ENCODE measurements at regions not wholly inside any gene's neighbourhood (a gene's known extent, or its start where the extent isn't known, plus 50 kb on each side); places are given as distances from the start of the nearest gene placed in this dataset.

- Histone ChIP-seq H2AFZ (replicated peaks; ENCODE audit: low read length, poor library complexity) (peak overlapping the region; percentile 77), H3K56ac (ENCODE audit: extremely low read depth, insufficient read depth, low read length) (peak overlapping the region; percentile 36; the same call in 1 of the 2 replicates), H2BK120ac (ENCODE audit: low read depth, low read length) (peak overlapping the region; percentile 95), H3K14ac (replicated peaks; ENCODE audit: low read depth, low read length) (peak overlapping the region; percentile 87), H4K5ac (ENCODE audit: low read depth, low read length) (peak overlapping the region; percentile 74), H3K23ac (ENCODE audit: low read depth, low read length) (peak overlapping the region; percentile 91), H3K4me1 (ENCODE audit: control insufficient read depth, insufficient read depth, low read length) (peaks cover 16% of the 10 kb centered on the region), H4K20me1 (ENCODE audit: insufficient read depth, low read length) (no peaks in the 10 kb centered on the region), H3K18ac (ENCODE audit: low read depth, low read length) (peak overlapping the region; percentile 55), H3K27ac (ENCODE audit: insufficient read depth, low read length) (peak overlapping the region; percentile 54), H3K36me3 (ENCODE audit: control insufficient read depth, insufficient read depth, low read length) (no peaks in the 10 kb centered on the region), H3K4ac (ENCODE audit: low read depth, low read length) (peak overlapping the region; percentile 95), H3K9me1 (ENCODE audit: insufficient read depth, low read length) (peaks cover 18% of the 10 kb centered on the region), H2AK9ac (replicated peaks; ENCODE audit: low read depth, low read length, poor library complexity) (peak overlapping the region; percentile 60), H3K27me3 (ENCODE audit: control insufficient read depth, insufficient read depth, low read length) (no peaks in the 10 kb centered on the region), H2AK5ac (ENCODE audit: low read depth, low read length) (peak overlapping the region; percentile 96), H3K9ac (ENCODE audit: low read depth, low read length) (peak overlapping the region; percentile 31; the same call in 1 of the 2 replicates), H2BK20ac (ENCODE audit: low read depth, low read length) (peak overlapping the region; percentile 92), H4K8ac (ENCODE audit: low read depth in 2 of 2, low read length in 2 of 2) (peak overlapping the region; percentile 57 to 85; a peak in 3 of 4 replicates), H3K79me1 (ENCODE audit: low read depth in 1 of 2, low read length in 2 of 2) (peaks cover 11 to 15% of the 10 kb centered on the region in 2 experiments; a peak in 3 of 4 replicates), H2BK5ac (ENCODE audit: low read depth, low read length, poor library complexity, severe bottlenecking) (peak overlapping the region; percentile 93), H4K91ac (ENCODE audit: insufficient read depth, low read depth, low read length) (peak overlapping the region; percentile 89), H3K4me3 (ENCODE audit: insufficient read depth, low read depth, low read length) (no peak overlapping the region), H2BK15ac (ENCODE audit: low read depth, low read length) (peak overlapping the region; percentile 100; the same call in 2 of the 3 replicates), H3K4me2 (ENCODE audit: low read depth, low read length) (no peak overlapping the region), H3K9me3 (ENCODE audit: control insufficient read depth, insufficient read depth, low read length) (peaks cover 2% of the 10 kb centered on the region; the same call in 1 of the 2 replicates)
- ATAC-seq (ENCODE audit: low read depth): peak; percentile 41
- WGBS, 2 experiments (ENCODE audit: extremely low coverage in 2 of 2, insufficient read length in 1 of 2): 100% methylated on average over 1 to 4 of the region's 5 CpGs
- POLR2A ChIA-PET (ENCODE audit: unreplicated experiment): no interaction called here
- CTCF ChIA-PET: interaction anchor here (0.5 to 2.0 kb wide), 9 partner anchors 10 to 636 kb away, joined by 3 to 5 read pairs (median 3); no protein-coding TSS in a partner anchor
- intact Hi-C loops (cut with micrococcal nuclease) (loop anchor here (1.0 to 10.0 kb wide), 6 partner anchors 374 to 820 kb away; no protein-coding TSS in a partner anchor), in situ Hi-C loops (cut with MboI; ENCODE audit: low sequenced_read_pairs) (loop anchor here (5.0 kb wide), 1 partner anchor 632 kb away; no protein-coding TSS in a partner anchor), dilution Hi-C loops (cut with HindIII; ENCODE audit: low sequenced_read_pairs, unreplicated experiment) (loop anchor here (25.0 kb wide), 1 partner anchor 777 kb away; the partner anchor contains the start of gene MEIS1)
- BruUV-seq (replicated peaks): no TSS peak
- TF ChIP-seq CTCF (conservative IDR thresholded peaks at IDR 0.05; ENCODE audit: low read depth, low read length) (no peak), MAZ (IDR thresholded peaks at IDR 0.05; ENCODE audit: borderline replicate concordance, low read depth, low read length) (no peak), RCOR1 (IDR thresholded peaks at IDR 0.05; ENCODE audit: insufficient replicate concordance, low read length) (no peak), CHD1 (IDR thresholded peaks at IDR 0.05; ENCODE audit: low read depth, low read length) (no peak), MAFK (IDR thresholded peaks at IDR 0.05; ENCODE audit: low read depth, low read length) (no peak)
- TF ChIP-seq, protein P1, sequence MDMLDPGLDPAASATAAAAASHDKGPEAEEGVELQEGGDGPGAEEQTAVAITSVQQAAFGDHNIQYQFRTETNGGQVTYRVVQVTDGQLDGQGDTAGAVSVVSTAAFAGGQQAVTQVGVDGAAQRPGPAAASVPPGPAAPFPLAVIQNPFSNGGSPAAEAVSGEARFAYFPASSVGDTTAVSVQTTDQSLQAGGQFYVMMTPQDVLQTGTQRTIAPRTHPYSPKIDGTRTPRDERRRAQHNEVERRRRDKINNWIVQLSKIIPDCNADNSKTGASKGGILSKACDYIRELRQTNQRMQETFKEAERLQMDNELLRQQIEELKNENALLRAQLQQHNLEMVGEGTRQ (IDR thresholded peaks at IDR 0.05; ENCODE audit: low read depth, low read length): no peak
- no peak for DNase-seq
Measured at GRCh38 chr2:67214585-67215185, 182.4 kb upstream of the ETAA1 start.

All from IMR-90 (cell line).